HL-60/S4 (cell line): ENCODE measurements at regions not wholly inside any gene's neighbourhood (a gene's known extent, or its start where the extent isn't known, plus 50 kb on each side); places are given as distances from the start of the nearest gene placed in this dataset.
"Not testable (repeated sequence)": the region's sequence is repeated elsewhere in the genome, so short reads cannot be mapped to it uniquely, and the experiment has no call there.

Experiments used
- in situ Hi-C: fragments of 300-500 bp; cut with MboI; formaldehyde crosslinking; loops from 2 replicates; pipeline ENCODE4 v1.14.3; 2022; ENCODE audit warnings: low sequenced_read_pairs

DNA sequence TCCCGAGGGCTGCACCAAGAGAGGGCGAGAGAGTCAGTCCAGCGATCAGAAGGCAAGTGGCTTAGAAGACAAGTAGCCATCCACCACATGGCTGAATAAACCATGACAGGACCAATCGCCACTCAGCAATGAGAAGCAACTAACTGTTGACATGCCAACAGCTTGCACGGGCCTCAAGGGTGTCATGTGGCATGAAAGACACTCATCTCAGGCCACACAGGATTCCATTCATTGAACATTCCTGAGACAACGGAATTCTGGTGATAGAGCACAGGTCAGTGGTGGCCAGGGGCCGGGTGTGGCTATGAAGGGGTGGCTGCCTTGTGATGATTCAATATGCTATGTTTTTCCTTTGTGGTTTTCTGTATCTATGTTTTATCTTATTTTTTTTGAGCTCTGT lies 110.6 kb upstream of the CCZ1B start:
- in situ Hi-C loops, result loop anchor here (25.0 kb wide), 1 partner anchor 349 kb away; the partner anchor contains the start of genes INTS15 and ZDHHC4

DNA sequence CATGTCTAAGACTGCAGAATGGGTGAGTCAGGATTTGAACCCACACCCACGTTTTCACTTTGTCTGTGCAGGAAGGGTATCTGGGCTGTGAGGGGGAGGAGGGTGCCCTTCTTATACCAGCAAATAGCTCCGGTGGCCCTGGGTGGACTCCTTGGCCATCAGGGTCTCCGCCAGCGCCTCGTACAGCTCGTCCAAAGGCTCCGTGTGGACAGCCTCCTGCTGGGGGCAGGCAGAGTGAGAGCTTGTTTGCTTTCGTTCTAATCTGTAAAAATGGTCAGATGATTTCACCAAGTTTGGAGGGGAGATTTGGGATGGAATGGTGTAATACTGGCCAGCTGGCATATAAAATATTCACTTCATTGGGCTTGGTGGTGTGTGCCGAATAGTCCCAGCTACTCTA lies 111.7 kb upstream of the CCZ1B start:
- in situ Hi-C loops, result loop anchor here (25.0 kb wide), 1 partner anchor 350 kb away; the partner anchor contains the start of genes INTS15 and ZDHHC4

DNA sequence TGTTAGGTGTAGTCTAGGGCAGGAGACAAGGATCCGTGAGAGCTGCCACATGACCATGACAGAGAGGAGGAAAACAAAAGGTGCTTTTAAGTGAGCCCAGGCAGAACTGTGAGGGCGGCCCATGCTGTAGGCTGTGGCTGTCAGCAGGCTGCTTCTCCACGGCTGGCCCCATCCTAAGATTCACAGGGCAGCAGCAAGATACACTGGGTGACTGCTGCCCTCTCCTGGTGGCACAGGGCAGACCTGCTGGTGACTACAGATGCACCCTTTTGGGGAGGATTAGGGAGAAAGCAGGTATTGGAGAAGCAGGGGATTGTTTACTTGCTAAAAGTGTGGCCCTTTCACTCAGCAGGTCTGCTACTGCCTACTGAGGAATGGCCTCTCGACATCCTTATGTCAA lies 112.2 kb upstream of the CCZ1B start:
- in situ Hi-C loops, result loop anchor here (25.0 kb wide), 1 partner anchor 351 kb away; the partner anchor contains the start of genes INTS15 and ZDHHC4

DNA sequence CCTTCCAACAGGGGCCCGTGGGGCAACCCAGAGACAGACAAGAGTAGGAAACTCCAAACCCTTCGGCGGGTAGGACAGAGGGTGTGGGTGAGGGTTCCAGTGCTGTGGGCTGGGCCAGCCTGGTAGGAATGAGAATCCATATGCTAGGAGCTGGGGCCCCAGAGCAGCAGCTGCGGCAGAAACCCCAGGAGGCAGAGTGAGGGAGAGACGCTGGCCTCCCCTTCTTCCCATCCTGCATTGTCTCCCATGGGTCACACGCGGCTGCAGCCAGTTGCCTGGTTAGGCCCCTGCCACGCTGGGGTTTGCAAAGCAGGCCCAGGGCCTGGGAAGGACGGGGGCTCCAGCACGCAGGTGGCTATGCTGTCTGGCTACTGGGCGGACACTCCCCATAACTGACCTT lies 113.1 kb upstream of the CCZ1B start:
- in situ Hi-C loops, result loop anchor here (25.0 kb wide), 1 partner anchor 352 kb away; the partner anchor contains the start of genes INTS15 and ZDHHC4

DNA sequence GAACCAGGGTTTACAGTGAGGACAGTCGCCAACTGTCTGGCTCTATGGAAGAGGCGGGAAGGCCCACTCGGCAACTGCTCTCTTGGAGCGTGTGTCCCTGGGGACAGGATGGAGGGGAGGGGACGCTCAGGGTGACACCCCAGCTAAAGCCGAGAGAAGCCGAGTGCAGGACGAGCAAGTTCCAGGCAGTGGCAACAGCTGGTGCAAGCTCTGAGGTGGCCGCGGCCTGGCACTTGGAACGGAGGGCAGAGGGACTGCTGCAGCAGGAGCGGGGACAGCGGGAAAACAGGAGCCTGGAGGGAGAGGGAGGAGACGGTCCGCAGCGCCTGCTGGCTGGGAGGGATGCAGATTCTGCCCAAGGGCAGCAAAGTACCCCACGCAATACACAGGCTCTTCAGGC lies 113.8 kb upstream of the CCZ1B start:
- in situ Hi-C loops, result loop anchor here (25.0 kb wide), 1 partner anchor 353 kb away; the partner anchor contains the start of genes INTS15 and ZDHHC4

DNA sequence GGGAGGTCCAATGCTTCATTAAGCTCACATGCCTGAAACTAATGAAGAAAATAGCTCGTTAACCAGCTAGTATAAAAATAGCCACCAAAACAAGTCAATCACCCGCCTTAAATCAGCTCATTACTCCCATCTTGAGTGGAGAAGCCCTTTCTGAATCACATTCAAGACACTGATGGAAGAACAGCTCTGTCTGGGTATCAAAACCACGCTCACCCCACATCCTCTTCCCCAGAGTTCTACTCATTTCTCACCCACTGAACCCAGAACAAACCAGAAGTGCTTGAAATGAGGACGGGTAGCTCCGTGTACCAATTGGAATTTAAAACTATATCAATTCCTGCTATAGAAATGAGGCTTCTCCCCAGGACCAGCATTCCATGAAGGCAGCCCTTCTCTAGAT lies 120.8 kb upstream of the CCZ1B start:
- in situ Hi-C loops, result loop anchor here (25.0 kb wide), 1 partner anchor 360 kb away; the partner anchor contains the start of genes INTS15 and ZDHHC4

DNA sequence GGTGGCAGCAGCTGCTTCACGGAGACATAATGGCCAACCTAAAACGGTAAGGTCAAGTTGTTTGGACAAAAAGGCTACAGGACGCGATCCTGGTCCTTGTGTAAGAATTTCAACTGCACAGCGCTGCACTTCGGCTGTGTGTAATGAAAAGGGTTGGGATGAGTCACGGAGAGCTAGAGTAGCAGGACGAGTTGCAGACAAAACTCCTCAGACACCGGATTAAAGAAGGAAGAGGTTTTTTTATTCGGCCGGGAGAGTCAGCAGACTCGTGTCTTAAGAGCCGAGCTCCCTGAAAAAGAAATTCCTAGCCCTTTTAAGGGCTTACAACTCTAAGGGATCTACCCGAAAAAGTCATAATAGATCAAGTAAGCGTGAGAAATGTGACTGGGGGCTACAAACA lies 124.2 kb upstream of the CCZ1B start:
- in situ Hi-C loops, result loop anchor here (25.0 kb wide), 3 partner anchors 587 to 1337 kb away; partner anchors contain the start of gene COL28A1

DNA sequence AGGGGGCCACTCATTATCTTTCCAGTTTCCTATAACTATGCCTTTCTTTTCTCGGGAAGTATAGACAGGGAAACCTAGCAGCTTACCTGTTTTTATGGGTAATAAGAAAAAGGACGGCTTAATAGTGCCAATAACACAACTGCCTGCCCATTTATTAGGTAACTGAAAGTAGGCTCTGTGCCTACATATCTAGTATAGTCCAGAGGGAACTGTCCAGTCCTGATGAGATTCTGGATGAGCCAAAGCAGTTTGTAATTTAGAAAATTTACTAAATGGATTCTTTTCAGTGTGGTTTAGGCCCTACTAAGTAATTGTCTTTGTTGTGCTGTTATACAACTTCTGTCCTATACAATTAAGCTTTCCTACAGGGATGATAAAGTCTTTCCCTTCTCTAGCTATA lies 125.5 kb upstream of the CCZ1B start:
- in situ Hi-C loops, result loop anchor here (25.0 kb wide), 3 partner anchors 586 to 1336 kb away; partner anchors contain the start of gene COL28A1

DNA sequence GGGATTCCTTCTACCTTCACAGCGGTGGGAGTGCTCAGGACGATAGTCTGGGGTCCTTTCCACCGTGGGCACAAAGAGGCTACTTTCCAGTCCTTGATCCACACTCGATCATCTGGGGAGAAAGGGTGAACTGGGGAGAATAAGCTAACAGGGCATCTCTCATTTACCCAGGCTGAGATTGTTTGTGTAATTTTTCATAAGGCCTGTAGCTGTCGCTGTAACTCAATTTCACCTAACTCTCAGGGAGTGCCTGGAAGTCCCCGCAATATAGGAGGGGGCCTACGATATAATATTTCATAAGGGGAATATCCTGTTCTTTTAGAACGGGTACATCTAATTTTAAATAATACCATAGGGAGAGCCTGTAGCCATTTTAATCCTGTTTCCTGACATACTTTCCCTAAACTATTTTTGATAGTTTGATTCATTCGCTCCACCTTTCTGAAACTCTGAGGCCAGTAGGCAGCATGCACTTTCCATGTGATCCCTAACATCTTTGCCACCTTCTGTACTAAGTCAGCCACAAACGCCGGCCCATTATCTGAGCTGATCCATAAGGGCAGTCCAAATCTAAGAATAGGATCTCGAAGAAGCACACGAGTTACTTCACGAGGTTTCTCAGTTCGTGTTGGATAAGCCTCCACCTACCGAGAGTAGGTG lies 127.2 kb upstream of the CCZ1B start:
- in situ Hi-C loops, result loop anchor here (25.0 kb wide), 3 partner anchors 584 to 1334 kb away; partner anchors contain the start of gene COL28A1

DNA sequence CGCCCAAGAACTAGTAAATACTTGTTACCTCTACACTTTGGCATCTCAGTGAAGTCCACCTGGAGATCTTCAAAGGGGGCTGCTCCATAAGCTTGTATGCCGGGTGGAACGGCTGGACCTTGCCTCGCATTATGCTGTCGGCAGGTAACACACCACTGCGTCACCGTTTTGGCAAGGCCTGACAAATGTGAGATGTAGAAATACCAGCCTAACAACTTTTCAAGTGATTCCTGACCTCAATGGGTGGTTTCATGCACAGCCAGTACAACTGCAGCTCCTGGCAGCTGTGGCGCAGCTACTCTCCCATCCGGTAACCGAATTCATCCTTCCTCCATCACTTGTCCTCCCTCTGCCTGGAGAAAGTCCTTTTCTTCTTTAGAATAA lies 127.7 kb upstream of the CCZ1B start:
- in situ Hi-C loops, result loop anchor here (25.0 kb wide), 3 partner anchors 584 to 1334 kb away; partner anchors contain the start of gene COL28A1

DNA sequence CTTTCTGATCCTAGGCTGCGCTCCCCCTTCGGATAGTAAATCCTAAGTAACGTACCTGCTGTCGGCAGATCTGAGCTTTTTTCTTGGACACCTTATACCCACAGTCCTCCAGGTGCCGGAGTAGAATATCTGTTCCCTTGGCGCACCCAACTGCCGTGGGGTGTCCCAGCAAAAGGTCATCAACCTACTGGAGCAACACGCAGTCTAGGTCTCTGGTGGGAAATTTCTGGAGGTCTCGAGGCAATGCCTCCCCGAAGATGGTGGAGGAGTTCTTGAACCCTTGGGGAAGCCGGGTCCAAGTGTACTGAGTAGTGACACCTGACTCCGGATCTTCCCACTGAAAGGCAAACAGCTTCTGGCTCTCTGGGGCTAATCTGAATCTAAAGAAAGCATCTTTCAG lies 129.3 kb upstream of the CCZ1B start:
- in situ Hi-C loops, result loop anchor here (25.0 kb wide), 3 partner anchors 582 to 1332 kb away; partner anchors contain the start of gene COL28A1

DNA sequence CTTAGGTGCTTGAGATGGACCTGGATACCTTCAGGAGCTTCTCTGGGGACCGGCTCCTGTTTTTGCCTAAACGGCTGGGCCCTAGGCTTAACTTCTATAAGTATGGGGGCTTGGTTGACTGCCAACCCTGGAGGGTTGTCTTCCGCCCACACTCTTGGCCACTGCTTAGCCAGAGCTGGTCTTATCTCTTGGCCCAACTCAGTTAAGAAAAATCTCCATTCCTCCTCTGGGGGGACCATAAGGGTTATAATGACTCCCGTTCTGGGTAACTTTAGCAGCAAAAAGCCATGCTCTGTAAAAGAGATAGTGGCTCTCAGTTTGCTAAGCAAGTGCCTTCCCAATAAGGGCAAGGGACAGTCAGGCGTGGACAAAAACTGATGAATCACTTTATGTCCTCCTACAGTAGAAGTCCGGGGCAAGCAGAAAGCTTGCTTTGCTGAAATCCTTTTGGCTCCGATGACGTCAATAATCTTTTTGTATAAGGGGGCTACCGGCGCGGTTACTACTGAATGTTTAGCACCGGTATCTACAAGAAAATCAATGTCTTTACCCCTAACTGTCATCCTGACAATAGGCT lies 130.0 kb upstream of the CCZ1B start:
- in situ Hi-C loops, result loop anchor here (25.0 kb wide), 3 partner anchors 581 to 1331 kb away; partner anchors contain the start of gene COL28A1

DNA sequence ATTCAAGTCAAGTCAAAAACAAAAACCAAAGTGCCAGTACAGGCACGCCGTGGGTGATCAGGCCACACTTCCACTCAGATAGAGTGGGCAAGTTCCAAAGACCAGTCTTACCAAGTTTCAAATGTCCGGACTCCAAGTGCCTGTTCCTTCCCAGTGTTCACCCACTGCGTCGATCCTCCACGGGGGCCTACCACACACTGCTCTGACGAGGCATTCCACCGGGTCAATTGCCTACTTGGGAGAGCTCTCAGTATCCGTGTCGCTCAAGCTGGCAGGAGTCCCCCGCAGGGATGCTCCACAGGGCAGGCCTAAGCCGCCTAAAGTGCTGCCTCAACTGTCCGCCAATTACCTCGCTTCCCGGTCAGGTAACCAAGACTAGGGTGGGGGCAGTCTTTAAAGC lies 132.3 kb upstream of the CCZ1B start:
- in situ Hi-C loops, result loop anchor here (25.0 kb wide), 3 partner anchors 579 to 1329 kb away; partner anchors contain the start of gene COL28A1

DNA sequence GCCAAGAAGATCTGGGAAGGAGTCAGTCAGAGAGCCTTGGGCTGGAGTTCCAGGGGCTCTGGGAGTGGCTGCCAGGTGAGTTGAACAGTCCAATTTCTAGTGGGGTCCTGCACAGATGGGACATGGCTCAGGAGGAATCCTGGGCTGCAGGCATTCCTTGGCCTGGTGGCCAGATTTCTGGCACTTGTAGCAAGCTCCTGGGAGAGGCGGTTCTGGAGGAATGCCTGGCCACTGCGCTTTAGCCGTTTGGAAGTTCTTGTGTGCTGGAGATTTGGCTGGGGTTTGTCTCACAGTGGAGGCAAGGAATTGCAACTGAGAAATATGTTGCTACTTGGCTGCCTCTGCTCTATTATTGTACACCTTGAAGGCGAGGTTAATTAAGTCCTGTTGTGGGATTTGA lies 133.9 kb upstream of the CCZ1B start:
- in situ Hi-C loops, result loop anchor here (25.0 kb wide), 3 partner anchors 577 to 1327 kb away; partner anchors contain the start of gene COL28A1

DNA sequence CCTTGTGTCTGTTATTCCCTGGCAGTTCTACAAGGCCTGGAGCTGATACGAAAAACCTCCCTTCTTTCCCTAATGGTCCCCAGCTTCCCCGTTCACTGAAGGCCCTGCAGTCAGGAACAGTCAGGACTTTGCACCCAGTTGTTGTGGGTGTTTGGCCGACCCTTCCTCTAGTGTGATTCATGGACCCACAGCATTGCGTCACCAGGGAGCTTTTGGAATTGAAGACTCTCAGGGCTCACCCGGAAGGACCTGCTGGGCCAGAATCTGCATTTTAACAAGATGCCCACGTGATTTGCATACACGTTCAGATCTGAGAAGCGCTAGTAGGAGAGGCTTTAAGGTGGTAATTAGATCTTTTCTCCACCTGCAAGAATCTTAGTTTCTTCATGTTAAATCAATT lies 136.8 kb upstream of the CCZ1B start:
- in situ Hi-C loops, result loop anchor here (25.0 kb wide), 3 partner anchors 574 to 1324 kb away; partner anchors contain the start of gene COL28A1

DNA sequence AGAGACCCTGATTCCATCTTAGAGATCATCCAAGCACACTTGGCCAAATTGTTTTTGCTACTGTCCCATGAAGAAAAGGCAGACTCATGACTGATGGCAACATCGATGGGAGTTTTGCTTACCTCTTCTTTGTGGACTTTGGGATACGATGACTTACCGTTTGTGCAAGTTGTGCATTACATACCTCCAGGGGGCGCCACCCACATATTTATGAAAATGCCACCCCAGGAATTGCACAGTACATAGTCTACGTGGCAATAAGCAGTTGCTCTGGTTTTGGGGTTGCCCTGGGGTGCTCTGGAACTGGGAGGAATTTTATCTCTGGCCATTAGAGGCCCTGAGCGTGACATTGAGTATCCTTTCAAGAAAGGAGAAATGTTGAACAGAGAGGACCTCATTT lies 139.0 kb upstream of the CCZ1B start:
- in situ Hi-C loops, result loop anchor here (25.0 kb wide), 3 partner anchors 572 to 1322 kb away; partner anchors contain the start of gene COL28A1

DNA sequence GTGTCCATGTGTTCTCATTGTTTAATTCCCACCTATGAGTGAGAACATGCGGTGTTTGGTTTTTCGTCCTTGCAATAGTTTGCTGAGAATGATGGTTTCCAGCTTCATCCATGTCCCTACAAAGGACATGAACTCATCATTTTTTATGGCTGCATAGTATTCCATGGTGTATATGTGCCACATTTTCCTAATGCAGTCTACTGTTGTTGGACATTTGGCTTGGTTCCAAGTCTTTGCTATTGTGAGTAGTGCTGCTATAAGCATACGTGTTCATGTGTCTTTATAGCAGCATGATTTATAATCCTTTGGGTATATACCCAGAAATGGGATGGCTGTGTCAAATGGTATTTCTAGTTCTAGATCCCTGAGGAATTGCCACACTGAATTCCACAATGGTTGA lies 144.1 kb upstream of the CCZ1B start:
- in situ Hi-C loops, result loop anchor here (25.0 kb wide), 3 partner anchors 567 to 1317 kb away; partner anchors contain the start of gene COL28A1

DNA sequence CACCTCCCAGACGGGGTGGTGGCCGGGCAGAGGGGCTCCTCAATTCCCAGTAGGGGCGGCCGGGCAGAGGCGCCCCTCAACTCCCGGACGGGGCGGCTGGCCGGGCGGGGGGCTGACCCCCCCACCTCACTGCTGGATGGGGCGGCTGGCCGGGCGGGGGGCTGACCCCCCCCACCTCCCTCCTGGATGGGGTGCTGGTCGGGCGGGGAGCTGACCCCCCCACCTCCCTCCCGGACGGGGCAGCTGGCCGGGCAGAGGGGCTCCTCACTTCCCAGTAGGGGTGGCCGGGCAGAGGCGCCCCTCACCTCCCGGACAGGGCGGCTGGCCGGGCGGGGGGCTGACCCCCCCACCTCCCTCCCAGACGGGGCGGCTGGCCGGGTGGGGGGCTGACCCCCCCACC lies 148.8 kb upstream of the CCZ1B start:
- in situ Hi-C loops, result loop anchor here (25.0 kb wide), 3 partner anchors 562 to 1312 kb away; partner anchors contain the start of gene COL28A1

DNA sequence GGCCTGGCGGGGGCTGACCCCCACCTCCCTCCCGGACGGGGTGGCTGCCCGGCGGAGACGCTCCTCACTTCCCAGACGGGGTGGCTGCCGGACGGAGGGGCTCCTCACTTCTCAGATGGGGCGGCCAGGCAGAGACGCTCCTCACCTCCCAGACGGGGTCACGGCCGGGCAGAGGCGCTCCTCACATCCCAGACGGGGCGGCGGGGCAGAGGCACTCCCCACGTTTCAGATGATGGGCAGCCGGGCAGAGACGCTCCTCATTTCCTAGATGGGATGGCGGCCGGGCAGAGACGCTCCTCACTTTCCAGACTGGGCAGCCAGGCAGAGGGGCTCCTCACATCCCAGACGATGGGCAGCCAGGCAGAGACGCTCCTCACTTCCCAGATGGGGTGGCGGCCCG lies 149.3 kb upstream of the CCZ1B start:
- in situ Hi-C loops, result not testable (repeated sequence)

DNA sequence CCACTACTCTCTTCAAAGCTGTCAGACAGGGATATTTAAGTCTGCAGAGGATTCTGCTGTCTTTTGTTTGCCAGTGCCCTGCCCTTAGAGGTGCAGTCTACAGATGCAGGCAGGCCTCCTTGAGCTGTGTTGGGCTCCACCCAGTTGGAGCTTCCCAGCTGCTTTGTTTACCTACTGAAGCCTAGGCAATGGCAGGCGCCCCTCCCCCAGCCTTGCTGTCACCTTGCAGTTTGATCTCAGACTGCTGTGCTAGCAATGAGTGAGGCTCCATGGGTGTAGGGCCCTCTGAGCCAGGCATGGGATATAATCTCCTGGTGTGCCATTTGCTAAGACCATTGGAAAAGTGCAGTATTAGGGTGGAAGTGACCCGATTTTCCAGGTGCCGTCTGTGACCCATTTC lies 151.3 kb upstream of the CCZ1B start:
- in situ Hi-C loops, result not testable (repeated sequence)

DNA sequence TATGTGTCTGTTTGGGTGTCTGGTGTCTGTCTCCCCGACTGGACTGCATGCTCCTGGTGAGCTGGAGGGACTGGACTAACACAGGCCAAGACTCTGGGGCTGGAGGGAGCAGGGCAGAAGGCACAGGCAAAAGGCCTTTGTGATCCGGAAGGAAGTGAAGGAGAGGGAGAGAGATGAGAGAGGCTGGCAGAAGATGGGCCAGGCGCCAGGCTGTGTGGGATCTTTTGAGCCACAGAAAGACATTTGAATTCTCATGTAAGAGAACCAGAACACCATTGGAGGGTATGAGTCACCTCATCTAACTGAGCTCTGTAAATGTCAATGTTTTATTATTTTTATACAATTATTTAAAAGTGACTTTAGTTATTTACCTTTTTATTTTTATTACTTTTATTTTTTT lies 152.3 kb upstream of the CCZ1B start:
- in situ Hi-C loops, result not testable (repeated sequence)
